NCI-H187 treated with DMSO at 0.1 percent for 48 hours (cell line): ENCODE measurements at regions not wholly inside any gene's neighbourhood (a gene's known extent, or its start where the extent isn't known, plus 50 kb on each side); places are given as distances from the start of the nearest gene placed in this dataset.

ENCODE experiments used
- DNase-seq: peaks from one replicate; lab custom pipeline; 2025; lab: John Stamatoyannopoulos, UW

GRCh38 chr1:147852706-147853225 is 49.8 kb upstream of the GJA8 start:
- no peak for DNase-seq
